ENCODE measurements at regions not wholly inside any gene's neighbourhood (a gene's known extent, or its start where the extent isn't known, plus 50 kb on each side); places are given as distances from the start of the nearest gene placed in this dataset.

- no peaks in the 10 kb centered on the region for H3K27me3 ChIP-seq
- H3K4me3 ChIP-seq = no peak overlapping the region
- no peaks in the 10 kb centered on the region for H3K36me3 ChIP-seq
- no peaks in the 10 kb centered on the region for H3K9me3 ChIP-seq
- no peak for DNase-seq
Measured at GRCh38 chr4:96763546-96763945, 923.7 kb downstream of the PDHA2 start.

GRCh38 chr4:96766359-96766758 is 926.5 kb downstream of the PDHA2 start:
- Histone ChIP-seq H3K4me3 (no peak overlapping the region), H3K36me3 (no peaks in the 10 kb centered on the region), H3K9me3 (no peaks in the 10 kb centered on the region), H3K27me3 (no peaks in the 10 kb centered on the region)
- DNase-seq = no peak

- H3K9me3 ChIP-seq = no peaks in the 10 kb centered on the region
- no peak overlapping the region for H3K4me3 ChIP-seq
- H3K27me3 ChIP-seq = no peaks in the 10 kb centered on the region
- no peak for DNase-seq
- no peaks in the 10 kb centered on the region for H3K36me3 ChIP-seq
Measured at GRCh38 chr4:96767815-96768480, 928.1 kb downstream of the PDHA2 start.

- no peaks in the 10 kb centered on the region for H3K27me3 ChIP-seq
- no peak overlapping the region for H3K4me3 ChIP-seq
- H3K36me3 ChIP-seq = no peaks in the 10 kb centered on the region
- no peaks in the 10 kb centered on the region for H3K9me3 ChIP-seq
- DNase-seq = no peak
Measured at GRCh38 chr4:96775501-96775900, 935.6 kb downstream of the PDHA2 start.

- H3K36me3 ChIP-seq = no peaks in the 10 kb centered on the region
- H3K27me3 ChIP-seq = no peaks in the 10 kb centered on the region
- H3K4me3 ChIP-seq = no peak overlapping the region
- no peak for DNase-seq
- H3K9me3 ChIP-seq = no peaks in the 10 kb centered on the region
Measured at GRCh38 chr4:96776920-96777527, 937.1 kb downstream of the PDHA2 start.

GRCh38 chr4:96784336-96784735 is 944.4 kb downstream of the PDHA2 start:
- no peaks in the 10 kb centered on the region for H3K27me3 ChIP-seq
- H3K4me3 ChIP-seq = no peak overlapping the region
- DNase-seq = no peak
- no peaks in the 10 kb centered on the region for H3K9me3 ChIP-seq
- no peaks in the 10 kb centered on the region for H3K36me3 ChIP-seq

GRCh38 chr4:96786306-96786705 is 946.4 kb downstream of the PDHA2 start:
- Histone ChIP-seq H3K27me3 (no peaks in the 10 kb centered on the region), H3K4me3 (no peak overlapping the region), H3K36me3 (no peaks in the 10 kb centered on the region), H3K9me3 (no peaks in the 10 kb centered on the region)
- no peak for DNase-seq

- H3K9me3 ChIP-seq = no peaks in the 10 kb centered on the region
- H3K27me3 ChIP-seq = no peaks in the 10 kb centered on the region
- H3K4me3 ChIP-seq = no peak overlapping the region
- no peak for DNase-seq
- no peaks in the 10 kb centered on the region for H3K36me3 ChIP-seq
Measured at GRCh38 chr4:96787766-96788165, 947.9 kb downstream of the PDHA2 start.

- Histone ChIP-seq H3K9me3 (no peaks in the 10 kb centered on the region), H3K36me3 (no peaks in the 10 kb centered on the region), H3K4me3 (no peak overlapping the region), H3K27me3 (no peaks in the 10 kb centered on the region)
- DNase-seq = no peak
Measured at GRCh38 chr4:96809563-96809962, 969.7 kb downstream of the PDHA2 start.

- no peaks in the 10 kb centered on the region for H3K9me3 ChIP-seq
- no peak for DNase-seq
Measured at GRCh38 chr4:96827086-96827485, 987.2 kb downstream of the PDHA2 start.

GRCh38 chr4:96833831-96834230 is 993.9 kb downstream of the PDHA2 start:
- H3K4me3 ChIP-seq = no peak overlapping the region
- H3K36me3 ChIP-seq = no peaks in the 10 kb centered on the region
- H3K9me3 ChIP-seq = no peaks in the 10 kb centered on the region
- no peaks in the 10 kb centered on the region for H3K27me3 ChIP-seq
- DNase-seq = no peak

More at GRCh38 chr4:96827086-96827485, 987.2 kb downstream of the PDHA2 start:
- no peak overlapping the region for H3K4me3 ChIP-seq
- no peaks in the 10 kb centered on the region for H3K27me3 ChIP-seq
- H3K36me3 ChIP-seq = no peaks in the 10 kb centered on the region

- H3K36me3 ChIP-seq = no peaks in the 10 kb centered on the region
- no peak for DNase-seq
- no peak overlapping the region for H3K4me3 ChIP-seq
- no peaks in the 10 kb centered on the region for H3K27me3 ChIP-seq
- no peaks in the 10 kb centered on the region for H3K9me3 ChIP-seq
Measured at GRCh38 chr4:96835991-96836390, 996.1 kb downstream of the PDHA2 start.

- H3K9me3 ChIP-seq = no peaks in the 10 kb centered on the region
- no peak overlapping the region for H3K4me3 ChIP-seq
- no peak for DNase-seq
- no peaks in the 10 kb centered on the region for H3K27me3 ChIP-seq
- H3K36me3 ChIP-seq = no peaks in the 10 kb centered on the region
Measured at GRCh38 chr4:96839441-96839840, 999.5 kb downstream of the PDHA2 start.

- DNase-seq = no peak
- Histone ChIP-seq H3K9me3 (no peaks in the 10 kb centered on the region), H3K36me3 (no peaks in the 10 kb centered on the region), H3K27me3 (no peaks in the 10 kb centered on the region), H3K4me3 (no peak overlapping the region)
Measured at GRCh38 chr4:96841801-96842200, 1001.9 kb downstream of the PDHA2 start.

- Histone ChIP-seq H3K27me3 (no peaks in the 10 kb centered on the region), H3K36me3 (no peaks in the 10 kb centered on the region), H3K9me3 (no peaks in the 10 kb centered on the region), H3K4me3 (no peak overlapping the region)
- DNase-seq = no peak
Measured at GRCh38 chr4:96844858-96845490, 1005.1 kb downstream of the PDHA2 start.

- DNase-seq = no peak
- no peak overlapping the region for H3K4me3 ChIP-seq
- H3K9me3 ChIP-seq = no peaks in the 10 kb centered on the region
- no peaks in the 10 kb centered on the region for H3K36me3 ChIP-seq
- no peaks in the 10 kb centered on the region for H3K27me3 ChIP-seq
Measured at GRCh38 chr4:96845819-96846218, 1005.9 kb downstream of the PDHA2 start.

GRCh38 chr4:96874657-96875056 is 1034.8 kb downstream of the PDHA2 start:
- no peak for DNase-seq
- H3K9me3 ChIP-seq = no peaks in the 10 kb centered on the region
- H3K36me3 ChIP-seq = no peaks in the 10 kb centered on the region
- H3K4me3 ChIP-seq = no peak overlapping the region
- H3K27me3 ChIP-seq = no peaks in the 10 kb centered on the region

GRCh38 chr4:96879527-96879926 is 1039.6 kb downstream of the PDHA2 start:
- Histone ChIP-seq H3K36me3 (no peaks in the 10 kb centered on the region), H3K27me3 (no peaks in the 10 kb centered on the region), H3K4me3 (no peak overlapping the region), H3K9me3 (no peaks in the 10 kb centered on the region)
- no peak for DNase-seq
